Tibial nerve (tissue), 4 donors: ENCODE measurements at regions not wholly inside any gene's neighbourhood (a gene's known extent, or its start where the extent isn't known, plus 50 kb on each side); places are given as distances from the start of the nearest gene placed in this dataset.

ENCODE experiments used
- DNase-seq, 2 donors: peaks; one replicate each; pipeline ENCODE4 v3.0.0-alpha.2; 2019; ENCODE audit warnings: low spot score in 2 of 2
- H3K27ac ChIP-seq, 4 donors: fragments of 200-600 bp; sonication (generic) in 3 of 4; one replicate each; pipeline ENCODE4 v1.5.1; 2017 to 2019; ENCODE audit warnings: mild to moderate bottlenecking in 1 of 4
- H3K27me3 ChIP-seq, 2 donors: fragments of 200-600 bp; sonication (generic) in 1 of 2; one replicate each; pipeline versions ENCODE4 v1.5.1 to v1.6.0; 2017 to 2019
- H3K36me3 ChIP-seq, 3 donors: fragments of 200-600 bp; sonication (generic); one replicate each; pipeline ENCODE4 v1.5.1; 2018 to 2019
- H3K4me1 ChIP-seq, 4 donors: fragments of 200-600 bp; sonication (generic) in 3 of 4; one replicate each; pipeline ENCODE4 v1.5.1; 2017 to 2019
- H3K4me3 ChIP-seq, 4 donors: fragments of 200-600 bp; sonication (generic) in 3 of 4; one replicate each; pipeline ENCODE4 v1.5.1; 2017 to 2019; ENCODE audit warnings: mild to moderate bottlenecking in 1 of 4, moderate library complexity in 1 of 4
- H3K9me3 ChIP-seq, 4 donors: fragments of 200-600 bp; sonication (generic) in 3 of 4; one replicate each; pipeline ENCODE4 v1.5.1; 2017 to 2019
- CTCF ChIP-seq, 5 experiments: fragments of 200-600 bp in 3 of 5; fragments of 450-650 bp in 2 of 5; sonication (generic) in 3 of 5; IDR thresholded peaks; one replicate each; pipeline ENCODE4 v1.5.1; 2016 to 2019; ENCODE audit warnings: antibody characterized with exemption in 5 of 5, mild to moderate bottlenecking in 3 of 5, moderate library complexity in 2 of 5
- EP300 ChIP-seq, 2 donors: sonication (generic); formaldehyde crosslinking; IDR thresholded peaks; one replicate each; pipeline ENCODE4 v1.6.1; 2017; ENCODE audit warnings: antibody characterized with exemption in 2 of 2, mild to moderate bottlenecking in 1 of 2
- POLR2A ChIP-seq, 2 donors: fragments of 450-650 bp; IDR thresholded peaks; one replicate each; pipeline ENCODE4 v1.6.1; 2017; ENCODE audit warnings: antibody characterized with exemption in 2 of 2, mild to moderate bottlenecking in 2 of 2, moderate library complexity in 2 of 2
- WGBS, 2 donors: methylation state at CpG; one replicate each; pipeline ENCODE4 v1.1.5; 2018; 5-methylcytosine and 5-hydroxymethylcytosine counted together

GRCh38 chr21:14762734-14763694 lies 216.9 kb upstream of the SAMSN1 start:
- H3K27ac ChIP-seq, result peak overlapping the region in 3 of 4 donors; percentile 18 to 73 (median 73)
- 25 to 27% methylated on average over 4 of the region's 4 CpGs for WGBS, 2 donors
- H3K36me3 ChIP-seq, result no peaks in the 10 kb centered on the region
- H3K4me3 ChIP-seq, result peak overlapping the region in 3 of 4 donors; percentile 4 to 27 (median 13)
- no peak for DNase-seq
- peaks cover 0 to 7% (median 0%) of the 10 kb centered on the region in 4 donors for H3K4me1 ChIP-seq
- peaks cover 0 to 6% (median 0%) of the 10 kb centered on the region in 4 donors for H3K9me3 ChIP-seq
- TF ChIP-seq EP300 (IDR thresholded peaks at IDR 0.05), result peak in 1 of 2 donors; percentile 60
- TF ChIP-seq POLR2A (IDR thresholded peaks at IDR 0.05), result no peak
- no peak for TF ChIP-seq CTCF (IDR thresholded peaks at IDR 0.05)
- H3K27me3 ChIP-seq, result peaks cover 0 to 3% of the 10 kb centered on the region in 2 donors

GRCh38 chr21:14762327-14762726 lies 216.2 kb upstream of the SAMSN1 start:
- H3K27me3 ChIP-seq, result peaks cover 0 to 3% of the 10 kb centered on the region in 2 donors
- no peak for TF ChIP-seq POLR2A (IDR thresholded peaks at IDR 0.05)
- no peak for TF ChIP-seq CTCF (IDR thresholded peaks at IDR 0.05)
- no peak for TF ChIP-seq EP300 (IDR thresholded peaks at IDR 0.05)
- H3K4me1 ChIP-seq, result peaks cover 0 to 7% (median 0%) of the 10 kb centered on the region in 4 donors
- no peaks in the 10 kb centered on the region for H3K36me3 ChIP-seq
- peaks cover 0 to 6% (median 0%) of the 10 kb centered on the region in 4 donors for H3K9me3 ChIP-seq
- H3K27ac ChIP-seq, result peak overlapping the region in 3 of 4 donors; percentile 4 to 73 (median 59)
- WGBS, 2 donors, result 12 to 40% methylated on average over 1 of the region's 1 CpG
- DNase-seq, result no peak
- H3K4me3 ChIP-seq, result peak overlapping the region in 2 of 4 donors; percentile 0 to 27

- Histone ChIP-seq H3K4me3 (no peak overlapping the region), H3K27me3 (no peaks in the 10 kb centered on the region), H3K4me1 (peaks cover 0 to 7% (median 0%) of the 10 kb centered on the region in 4 donors), H3K27ac (no peak overlapping the region), H3K36me3 (no peaks in the 10 kb centered on the region), H3K9me3 (peaks cover 0 to 6% (median 0%) of the 10 kb centered on the region in 4 donors)
- TF ChIP-seq CTCF (IDR thresholded peaks at IDR 0.05) (no peak), POLR2A (IDR thresholded peaks at IDR 0.05) (no peak), EP300 (IDR thresholded peaks at IDR 0.05) (no peak)
- DNase-seq, result no peak
Measured at GRCh38 chr21:14759285-14759684, 213.2 kb upstream of the SAMSN1 start.

GRCh38 chr21:14758849-14759248 lies 212.7 kb upstream of the SAMSN1 start:
- peaks cover 0 to 7% (median 0%) of the 10 kb centered on the region in 4 donors for H3K4me1 ChIP-seq
- TF ChIP-seq EP300 (IDR thresholded peaks at IDR 0.05), result no peak
- TF ChIP-seq POLR2A (IDR thresholded peaks at IDR 0.05), result no peak
- no peak for TF ChIP-seq CTCF (IDR thresholded peaks at IDR 0.05)
- H3K36me3 ChIP-seq, result no peaks in the 10 kb centered on the region
- H3K27me3 ChIP-seq, result no peaks in the 10 kb centered on the region
- H3K4me3 ChIP-seq, result no peak overlapping the region
- H3K27ac ChIP-seq, result no peak overlapping the region
- H3K9me3 ChIP-seq, result peaks cover 0 to 6% (median 0%) of the 10 kb centered on the region in 4 donors
- no peak for DNase-seq
